Fibroblast of the aortic adventitia (primary cell): ENCODE measurements at regions not wholly inside any gene's neighbourhood (a gene's known extent, or its start where the extent isn't known, plus 50 kb on each side); places are given as distances from the start of the nearest gene placed in this dataset.
"Not testable (repeated sequence)": the region's sequence is repeated elsewhere in the genome, so short reads cannot be mapped to it uniquely, and the experiment has no call there.

Experiments used
- DNase-seq: peaks from one replicate; pipeline ENCODE4 v3.0.0-alpha.2; 2010; ENCODE audit warnings: low read depth
- H3K4me3 ChIP-seq: 2 replicates; pipeline ENCODE4 v1.5.1; 2011; ENCODE audit warnings: low read depth, mild to moderate bottlenecking, control low read depth, low read length, moderate library complexity
- CTCF ChIP-seq: IDR thresholded peaks from 2 replicates; pipeline ENCODE4 v1.5.1; 2011; ENCODE audit warnings: mild to moderate bottlenecking, low read length, control low read depth, inconsistent platforms; ENCODE audit not compliant: insufficient read depth

- H3K4me3 ChIP-seq = no peak overlapping the region
- no peak for DNase-seq
- TF ChIP-seq CTCF = no peak
Observed at GRCh38 chr4:63211776-63212479, 1197.3 kb downstream of the TECRL start.

- no peak for DNase-seq
- no peak overlapping the region for H3K4me3 ChIP-seq
- no peak for TF ChIP-seq CTCF
Observed at GRCh38 chr4:63211375-63211774, 1197.9 kb downstream of the TECRL start.

- not testable (repeated sequence) for H3K4me3 ChIP-seq, DNase-seq
Observed at GRCh38 chr4:63193029-63193428, 1216.2 kb downstream of the TECRL start.

GRCh38 chr4:63171341-63171740 is 1237.9 kb downstream of the TECRL start:
- DNase-seq = no peak
- no peak for TF ChIP-seq CTCF

GRCh38 chr4:63170923-63171322 is 1238.3 kb downstream of the TECRL start:
- no peak for TF ChIP-seq CTCF
- DNase-seq = no peak
- H3K4me3 ChIP-seq = no peak overlapping the region

More at GRCh38 chr4:63171341-63171740, 1237.9 kb downstream of the TECRL start:
- H3K4me3 ChIP-seq = no peak overlapping the region

GRCh38 chr4:63169836-63170235 is 1239.4 kb downstream of the TECRL start:
- no peak overlapping the region for H3K4me3 ChIP-seq
- no peak for TF ChIP-seq CTCF
- no peak for DNase-seq

- H3K4me3 ChIP-seq = no peak overlapping the region
- TF ChIP-seq CTCF = no peak
- no peak for DNase-seq
Observed at GRCh38 chr4:63155561-63155960, 1253.7 kb downstream of the TECRL start.
